K562 (cell line): ENCODE measurements at regions not wholly inside any gene's neighbourhood (a gene's known extent, or its start where the extent isn't known, plus 50 kb on each side); places are given as distances from the start of the nearest gene placed in this dataset.

Experiments used
- ATAC-seq: fragments of 200-7000 bp; cut with Tn5 transposase; 3 replicates; pipeline ENCODE4 v1.9.1; 2020; ENCODE audit warnings: moderate library complexity
- BruUV-seq: library from RNA; stranded (reverse); fragments of 400-500 nt; replicated peaks from 2 replicates; lab custom pipeline; 2021; lab: Mats Ljungman, UMichigan
- CTCF ChIA-PET: fragments of 300-600 bp; formaldehyde crosslinking; extraction: SDS; loops from one replicate; lab custom pipeline; 2021; ENCODE audit warnings: low intra/inter-chr PET ratio; lab: Yijun Ruan, JAX
- POLR2A ChIA-PET: fragments of 300-600, 350-650 bp; sonication (Branson Sonifier 250); formaldehyde crosslinking; extraction: SDS; loops from one replicate; lab custom pipeline; 2021; ENCODE audit warnings: antibody characterized with exemption, inconsistent platforms; lab: Yijun Ruan, JAX
- DNase-seq, 4 experiments: peaks; one replicate each; pipeline versions ENCODE4 v3.0.0 to v3.0.0-alpha.2; 2011 to 2018; ENCODE audit warnings: low spot score in 3 of 4, mixed read lengths in 3 of 4; ENCODE audit errors: extremely low read depth in 1 of 4
- FAIRE-seq: peaks from 2 replicates; lab custom pipeline; 2011; peaks lifted over from hg19 to GRCh38; lab: Jason Lieb, UNC
- H2AFZ ChIP-seq: 2 replicates; pipeline ENCODE4 v1.6.0; 2011; ENCODE audit warnings: low read depth, low read length, control low read depth, inconsistent platforms
- H3K27ac ChIP-seq: fragments of 200-600 bp; 3 replicates; pipeline ENCODE4 v1.8.0; 2011; ENCODE audit warnings: low read depth, mild to moderate bottlenecking, control low read depth, inconsistent platforms, low read length, moderate library complexity, mixed read lengths; ENCODE audit errors: extremely low read depth
- H3K27me3 ChIP-seq, 2 experiments: fragments of 300-600 bp in 1 of 2; 2 replicates in 1 of 2; 3 replicates in 1 of 2; pipeline versions ENCODE4 v1.6.0 to v1.8.0; 2011; ENCODE audit warnings: inconsistent platforms in 2 of 2, low read length in 2 of 2, mild to moderate bottlenecking in 1 of 2, mixed read lengths in 1 of 2, moderate library complexity in 1 of 2; ENCODE audit not compliant: control insufficient read depth in 2 of 2, insufficient read depth in 2 of 2
- H3K36me3 ChIP-seq: fragments of 300-600 bp; 3 replicates; pipeline ENCODE4 v1.8.0; 2011; ENCODE audit warnings: mild to moderate bottlenecking, low read length, inconsistent platforms; ENCODE audit not compliant: control insufficient read depth, insufficient read depth
- H3K4me1 ChIP-seq, 2 experiments: fragments of 200-600 bp in 1 of 2; replicated peaks in 1 of 2; 2 replicates in 1 of 2; 3 replicates in 1 of 2; pipeline versions ENCODE4 v1.5.1 to v1.8.0; 2011; ENCODE audit warnings: inconsistent platforms in 2 of 2, low read length in 2 of 2, mild to moderate bottlenecking in 1 of 2, mixed read lengths in 1 of 2, moderate library complexity in 1 of 2; ENCODE audit not compliant: control insufficient read depth in 2 of 2, insufficient read depth in 2 of 2
- H3K4me2 ChIP-seq: 2 replicates; pipeline ENCODE4 v1.6.1; 2011; ENCODE audit warnings: low read length, control low read depth, inconsistent platforms, mixed read lengths; ENCODE audit not compliant: insufficient read depth
- H3K4me3 ChIP-seq: fragments of 200-600 bp; sonication (generic), shearing (Covaris generic); 2 replicates; pipeline ENCODE4 v1.5.1; 2016; ENCODE audit warnings: control low read depth, inconsistent platforms
- H3K79me2 ChIP-seq: fragments of 200-600 bp; 3 replicates; pipeline ENCODE4 v1.8.0; 2011; ENCODE audit warnings: low read length, inconsistent platforms; ENCODE audit not compliant: control insufficient read depth, insufficient read depth
- H3K9ac ChIP-seq, 2 experiments: 2 replicates each; pipeline versions ENCODE4 v1.6.0 to v1.6.1; 2011; ENCODE audit warnings: low read depth in 2 of 2, low read length in 2 of 2, control low read depth in 1 of 2, inconsistent platforms in 1 of 2, mild to moderate bottlenecking in 1 of 2, mixed read lengths in 1 of 2; ENCODE audit not compliant: insufficient read depth in 1 of 2
- H3K9me1 ChIP-seq: one replicate; pipeline ENCODE4 v1.6.0; 2011; ENCODE audit warnings: inconsistent platforms, mild to moderate bottlenecking, low read length, moderate library complexity; ENCODE audit not compliant: control insufficient read depth, insufficient read depth
- H3K9me3 ChIP-seq: replicated peaks from 2 replicates; pipeline ENCODE4 v1.5.1; 2011; ENCODE audit warnings: low read depth, low read length, inconsistent platforms; ENCODE audit not compliant: control insufficient read depth, insufficient read depth
- H4K20me1 ChIP-seq: replicated peaks from 2 replicates; pipeline ENCODE4 v1.6.1; 2011; ENCODE audit warnings: low read length, inconsistent platforms, mixed read lengths; ENCODE audit not compliant: control insufficient read depth, insufficient read depth
- ATF1 ChIP-seq, 2 experiments: fragments of 450-650 bp in 1 of 2; IDR thresholded peaks; 2 replicates each; pipeline ENCODE4 v1.6.1; 2016; ENCODE audit warnings: missing compliant biosample characterization in 1 of 2, missing genetic modification characterization in 1 of 2
- MAFG ChIP-seq: fragments of 450-650 bp; conservative IDR thresholded peaks from 2 replicates; pipeline ENCODE4 v1.6.1; 2016; ENCODE audit warnings: missing genetic modification characterization, missing compliant biosample characterization
- TCF7 ChIP-seq: sonication (generic); IDR thresholded peaks from 2 replicates; pipeline ENCODE4 v1.6.1; 2016; ENCODE audit warnings: antibody characterized with exemption, borderline replicate concordance
- ZNF280B ChIP-seq: fragments of 250-450 bp; sonication (Bioruptor Pico); IDR thresholded peaks from 2 replicates; pipeline ENCODE4 v1.5.1; 2021; ENCODE audit warnings: mild to moderate bottlenecking
- WGBS: fragments of 100-300 bp; shearing (Covaris generic); methylation state at CpG from one replicate; pipeline ENCODE4 v1.1.6; 2016; ENCODE audit warnings: low coverage, mixed read lengths; ENCODE audit not compliant: insufficient coverage; ENCODE audit errors: missing lambda C conversion rate; 5-methylcytosine and 5-hydroxymethylcytosine counted together
- in situ Hi-C: fragments of 300-500 bp; cut with MboI; formaldehyde crosslinking; loops from 4 replicates; pipeline ENCODE4 v1.15.0; 2018; ENCODE audit warnings: inconsistent platforms, mixed read lengths
- intact Hi-C: fragments of 100-400 bp; cut with micrococcal nuclease; formaldehyde crosslinking; loops from 2 replicates; pipeline ENCODE4 v1.14.2; 2022

GRCh38 chr12:92070054-92070863 is 75.4 kb downstream of the BTG1 start:
- in situ Hi-C loops, result no loop called here
- WGBS, result 57% methylated on average over 8 of the region's 8 CpGs
- ChIA-PET POLR2A (no interaction called here), CTCF (no interaction called here)
- Histone ChIP-seq H4K20me1 (no peaks in the 10 kb centered on the region), H3K4me1 (0 out of 5 replicates have a peak, but pooled peaks cover 0 to 1% of the 10 kb centered on the region in 2 experiments), H3K9me3 (no peaks in the 10 kb centered on the region; the same call in 1 of the 2 replicates), H3K36me3 (no peaks in the 10 kb centered on the region), H3K9ac (no peak overlapping the region), H3K9me1 (no peaks in the 10 kb centered on the region), H3K27me3 (no peaks in the 10 kb centered on the region), H3K4me2 (no peak overlapping the region), H2AFZ (no peak overlapping the region), H3K79me2 (no peaks in the 10 kb centered on the region), H3K27ac (no peak overlapping the region), H3K4me3 (no peak overlapping the region)
- FAIRE-seq (no peak), DNase-seq (no peak), ATAC-seq (no peak)
- TF ChIP-seq TCF7 (no peak), ZNF280B (CRISPR knock-in tag) (no peak), ATF1 (CRISPR knock-in tag; IDR thresholded peaks at IDR 0.05) (no peak), ATF1 (tag; IDR thresholded peaks at IDR 0.05) (no peak), MAFG (no peak)
- intact Hi-C loops, result no loop called here
- no TSS peak for BruUV-seq
